GM19023 (cell line): ENCODE measurements at regions not wholly inside any gene's neighbourhood (a gene's known extent, or its start where the extent isn't known, plus 50 kb on each side); places are given as distances from the start of the nearest gene placed in this dataset.
"Not testable (repeated sequence)": the region's sequence is repeated elsewhere in the genome, so short reads cannot be mapped to it uniquely, and the experiment has no call there.

Experiments
- ATAC-seq: cut with Tn5 transposase; IDR thresholded peaks from one replicate; pipeline ENCODE4 v1.9.1; 2021; ENCODE audit warnings: mild to moderate bottlenecking, moderate library complexity; ENCODE audit not compliant: unreplicated experiment

GRCh38 chr20:47844568-47844906 lies 59.3 kb upstream of the SULF2 start:
- not testable (repeated sequence) for ATAC-seq

DNA sequence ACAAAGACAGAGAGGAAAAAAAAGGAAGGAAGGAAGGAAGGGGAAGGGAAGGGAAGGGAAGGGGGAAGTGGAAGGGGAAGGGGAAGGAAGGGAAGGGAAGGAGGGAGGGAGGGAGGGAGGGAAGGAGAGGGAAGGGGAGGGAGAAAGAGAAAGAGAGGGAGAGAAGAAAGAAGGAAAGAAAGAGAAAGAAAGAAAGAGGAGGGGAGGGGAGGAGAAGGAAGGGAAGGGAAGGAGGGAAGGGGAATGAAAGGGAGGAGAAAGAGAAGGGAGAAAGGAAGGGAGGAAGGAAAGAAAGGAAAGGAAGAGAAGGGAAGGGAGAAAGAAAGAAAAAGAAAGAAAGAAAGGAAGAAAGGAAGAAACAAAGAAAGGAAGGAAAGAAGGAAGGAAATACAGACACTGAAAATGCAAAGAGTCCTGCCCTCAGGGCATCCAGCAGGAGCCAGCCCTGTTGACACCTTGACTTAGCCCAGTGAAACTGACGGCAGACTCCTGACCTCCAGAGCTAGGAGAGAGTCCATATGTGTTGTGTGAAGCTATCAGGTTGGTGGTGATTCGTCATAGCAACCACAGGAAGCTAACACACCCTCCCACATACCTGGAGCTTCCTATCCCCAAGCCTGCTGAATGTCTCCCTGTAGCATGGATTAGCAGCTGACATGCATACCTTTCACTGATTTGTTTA lies 58.7 kb upstream of the SULF2 start:
- no peak for ATAC-seq

- not testable (repeated sequence) for ATAC-seq
These were observed 57.7 kb upstream of the SULF2 start for GRCh38 chr20:47842950-47843349.

GRCh38 chr20:47842004-47842403 lies 56.7 kb upstream of the SULF2 start:
- not testable (repeated sequence) for ATAC-seq

GRCh38 chr20:47836256-47836817 lies 51.1 kb upstream of the SULF2 start:
- ATAC-seq, result not testable (repeated sequence)
